Smooth muscle cell (in vitro differentiated cells): ENCODE measurements at regions not wholly inside any gene's neighbourhood (a gene's known extent, or its start where the extent isn't known, plus 50 kb on each side); places are given as distances from the start of the nearest gene placed in this dataset.

ENCODE experiments used
- DNase-seq: peaks from one replicate; lab custom pipeline; 2025; ENCODE audit not compliant: unreplicated experiment; lab: John Stamatoyannopoulos, UW
- H2AFZ ChIP-seq: fragments of 200-600 bp; sonication (generic); 2 replicates; pipeline ENCODE4 v1.6.0; 2016; ENCODE audit warnings: antibody characterized with exemption, low read depth, mild to moderate bottlenecking
- H3F3A ChIP-seq: fragments of 200-600 bp; sonication (generic); 2 replicates; pipeline ENCODE4 v1.6.0; 2017; ENCODE audit warnings: antibody characterized with exemption, low read depth
- H3K27ac ChIP-seq: fragments of 200-600 bp; sonication (generic); 2 replicates; pipeline ENCODE4 v1.5.1; 2016; ENCODE audit warnings: low read depth, mild to moderate bottlenecking
- H3K27me3 ChIP-seq: fragments of 200-600 bp; sonication (generic); 2 replicates; pipeline ENCODE4 v1.6.1; 2016; ENCODE audit warnings: low read depth, mild to moderate bottlenecking
- H3K36me3 ChIP-seq: fragments of 200-600 bp; sonication (generic); 2 replicates; pipeline ENCODE4 v1.5.1; 2016; ENCODE audit warnings: low read depth
- H3K4me1 ChIP-seq: fragments of 200-600 bp; sonication (generic); 2 replicates; pipeline ENCODE4 v1.5.1; 2016; ENCODE audit warnings: low read depth
- H3K4me2 ChIP-seq: fragments of 200-600 bp; sonication (generic); 2 replicates; pipeline ENCODE4 v1.6.0; 2016; ENCODE audit warnings: mild to moderate bottlenecking
- H3K4me3 ChIP-seq: fragments of 200-600 bp; sonication (generic); 2 replicates; pipeline ENCODE4 v1.5.1; 2016; ENCODE audit warnings: mild to moderate bottlenecking
- H3K79me2 ChIP-seq: fragments of 200-600 bp; sonication (generic); 2 replicates; pipeline ENCODE4 v1.6.0; 2016; ENCODE audit warnings: low read depth, mild to moderate bottlenecking
- H3K9ac ChIP-seq: fragments of 200-600 bp; sonication (generic); 2 replicates; pipeline ENCODE4 v1.6.0; 2016; ENCODE audit warnings: low read depth
- H3K9me3 ChIP-seq: fragments of 200-600 bp; sonication (generic); replicated peaks from 2 replicates; pipeline ENCODE4 v1.5.1; 2016; ENCODE audit warnings: low read depth
- H4K20me1 ChIP-seq: fragments of 200-600 bp; sonication (generic); 2 replicates; pipeline ENCODE4 v1.6.0; 2016; ENCODE audit warnings: low read depth
- CTCF ChIP-seq: fragments of 200-600 bp; sonication (generic); IDR thresholded peaks from 2 replicates; pipeline ENCODE4 v1.5.1; 2017; ENCODE audit warnings: borderline replicate concordance, mild to moderate bottlenecking, antibody characterized with exemption; ENCODE audit not compliant: insufficient read depth, poor library complexity, severe bottlenecking
- WGBS: methylation state at CpG from one replicate; pipeline ENCODE4 v1.1.7; 2016; ENCODE audit warnings: low lambda C conversion rate; 5-methylcytosine and 5-hydroxymethylcytosine counted together

GRCh38 chr2:41943159-41943558 lies 104.7 kb upstream of the PKDCC start:
- Histone ChIP-seq H3K9me3 (no peaks in the 10 kb centered on the region), H2AFZ (no peak overlapping the region), H3F3A (peaks cover 20% of the 10 kb centered on the region), H3K36me3 (no peaks in the 10 kb centered on the region), H3K4me2 (no peak overlapping the region), H3K4me1 (peaks cover 34% of the 10 kb centered on the region), H3K27me3 (no peaks in the 10 kb centered on the region), H3K4me3 (no peak overlapping the region), H3K79me2 (no peaks in the 10 kb centered on the region), H3K27ac (no peak overlapping the region), H3K9ac (no peak overlapping the region), H4K20me1 (no peaks in the 10 kb centered on the region)
- no peak for TF ChIP-seq CTCF
- no peak for DNase-seq
- 100% methylated on average over 1 of the region's 1 CpG for WGBS

- no peak overlapping the region for H2AFZ ChIP-seq
- no peak for TF ChIP-seq CTCF
- no peak overlapping the region for H3K4me2 ChIP-seq
- H3K9me3 ChIP-seq = no peaks in the 10 kb centered on the region
- H3K4me3 ChIP-seq = no peak overlapping the region
- no peak overlapping the region for H3K9ac ChIP-seq
- no peak overlapping the region for H3K27ac ChIP-seq
- H3F3A ChIP-seq = peaks cover 20% of the 10 kb centered on the region
- 94% methylated on average over 9 of the region's 9 CpGs for WGBS
- H3K27me3 ChIP-seq = no peaks in the 10 kb centered on the region
- H3K4me1 ChIP-seq = peaks cover 32% of the 10 kb centered on the region
- no peaks in the 10 kb centered on the region for H3K36me3 ChIP-seq
- H3K79me2 ChIP-seq = no peaks in the 10 kb centered on the region
- H4K20me1 ChIP-seq = no peaks in the 10 kb centered on the region
- DNase-seq = no peak
Measured at GRCh38 chr2:41944220-41944880, 103.5 kb upstream of the PKDCC start.

GRCh38 chr2:41947701-41948396 lies 100.0 kb upstream of the PKDCC start:
- Histone ChIP-seq H2AFZ (no peak overlapping the region), H3K27me3 (no peaks in the 10 kb centered on the region), H3K4me1 (peaks cover 33% of the 10 kb centered on the region), H3K9ac (no peak overlapping the region), H3F3A (peaks cover 22% of the 10 kb centered on the region), H3K36me3 (no peaks in the 10 kb centered on the region), H4K20me1 (no peaks in the 10 kb centered on the region), H3K27ac (no peak overlapping the region), H3K4me2 (peak overlapping the region; percentile 48), H3K79me2 (no peaks in the 10 kb centered on the region), H3K4me3 (no peak overlapping the region), H3K9me3 (no peaks in the 10 kb centered on the region)
- 1% methylated on average over 11 of the region's 11 CpGs for WGBS
- TF ChIP-seq CTCF = no peak
- DNase-seq = no peak

DNA sequence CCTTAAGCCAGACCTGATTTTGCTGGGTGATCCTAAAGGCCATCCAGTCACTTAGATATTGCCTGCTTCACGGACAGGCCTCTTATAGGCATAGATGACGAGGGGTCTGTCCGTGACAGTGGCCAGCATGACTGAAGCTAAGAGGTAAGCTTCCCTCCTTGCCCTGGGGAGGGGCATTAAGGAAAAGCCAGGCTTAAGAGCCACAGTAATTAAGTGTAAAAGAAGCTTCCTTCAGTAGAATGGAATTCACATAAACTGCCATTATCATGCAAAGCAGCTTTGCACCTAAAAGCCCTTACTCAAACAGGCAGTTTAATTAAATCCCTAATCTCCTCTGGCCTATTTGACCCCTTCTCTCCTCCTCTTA lies 99.4 kb upstream of the PKDCC start:
- no peaks in the 10 kb centered on the region for H3K36me3 ChIP-seq
- no peak overlapping the region for H2AFZ ChIP-seq
- H3F3A ChIP-seq = peaks cover 23% of the 10 kb centered on the region
- H3K4me1 ChIP-seq = peaks cover 33% of the 10 kb centered on the region
- DNase-seq = no peak
- H3K4me3 ChIP-seq = no peak overlapping the region
- no peaks in the 10 kb centered on the region for H3K9me3 ChIP-seq
- WGBS = 17% methylated on average over 3 of the region's 3 CpGs
- H4K20me1 ChIP-seq = no peaks in the 10 kb centered on the region
- no peak overlapping the region for H3K27ac ChIP-seq
- peak overlapping the region; percentile 48 for H3K4me2 ChIP-seq
- H3K9ac ChIP-seq = no peak overlapping the region
- H3K27me3 ChIP-seq = no peaks in the 10 kb centered on the region
- TF ChIP-seq CTCF = no peak
- H3K79me2 ChIP-seq = no peaks in the 10 kb centered on the region
